ENCODE measurements at regions not wholly inside any gene's neighbourhood (a gene's known extent, or its start where the extent isn't known, plus 50 kb on each side); places are given as distances from the start of the nearest gene placed in this dataset.

- Mint-ChIP-seq H3K9me3 (peaks cover 3% of the 10 kb centered on the region), H3K27me3 (ENCODE audit: low read depth) (peaks cover 5% of the 10 kb centered on the region), H3K36me3 (ENCODE audit: low read depth) (no peaks in the 10 kb centered on the region), H3K4me1 (peaks cover 6% of the 10 kb centered on the region), H3K4me3 (no peak overlapping the region), H3K27ac (ENCODE audit: unreplicated experiment) (no peak overlapping the region)
- no peak for DNase-seq (ENCODE audit: low read depth, low spot score)
- TF ChIP-seq CTCF (conservative IDR thresholded peaks at IDR 0.05) = no peak
Measured at GRCh38 chr6:53983301-53983700, 127.9 kb upstream of the MLIP start.

- no peak for TF ChIP-seq CTCF (conservative IDR thresholded peaks at IDR 0.05)
Measured at GRCh38 chr6:53984163-53984562, 127.1 kb upstream of the MLIP start.

GRCh38 chr6:53984581-53984980 is 126.7 kb upstream of the MLIP start:
- Mint-ChIP-seq H3K4me3 (no peak overlapping the region), H3K9me3 (peaks cover 3% of the 10 kb centered on the region), H3K36me3 (ENCODE audit: low read depth) (no peaks in the 10 kb centered on the region), H3K4me1 (peaks cover 10% of the 10 kb centered on the region), H3K27ac (ENCODE audit: unreplicated experiment) (no peak overlapping the region), H3K27me3 (ENCODE audit: low read depth) (peaks cover 5% of the 10 kb centered on the region)
- no peak for DNase-seq (ENCODE audit: low read depth, low spot score)
- TF ChIP-seq CTCF (conservative IDR thresholded peaks at IDR 0.05) = no peak

More at GRCh38 chr6:53984163-53984562, 127.1 kb upstream of the MLIP start:
- H3K36me3 Mint-ChIP-seq (ENCODE audit: low read depth) = no peaks in the 10 kb centered on the region
- peaks cover 6% of the 10 kb centered on the region for H3K4me1 Mint-ChIP-seq
- no peak overlapping the region for H3K4me3 Mint-ChIP-seq
- H3K27ac Mint-ChIP-seq (ENCODE audit: unreplicated experiment) = no peak overlapping the region
- no peak for DNase-seq (ENCODE audit: low read depth, low spot score)
- peaks cover 3% of the 10 kb centered on the region for H3K9me3 Mint-ChIP-seq
- H3K27me3 Mint-ChIP-seq (ENCODE audit: low read depth) = peaks cover 5% of the 10 kb centered on the region

- Mint-ChIP-seq H3K4me1 (peaks cover 13% of the 10 kb centered on the region), H3K27ac (ENCODE audit: unreplicated experiment) (no peak overlapping the region), H3K4me3 (no peak overlapping the region), H3K9me3 (peaks cover 3% of the 10 kb centered on the region), H3K36me3 (ENCODE audit: low read depth) (no peaks in the 10 kb centered on the region), H3K27me3 (ENCODE audit: low read depth) (peaks cover 5% of the 10 kb centered on the region)
- no peak for TF ChIP-seq CTCF (conservative IDR thresholded peaks at IDR 0.05)
- no peak for DNase-seq (ENCODE audit: low read depth, low spot score)
Measured at GRCh38 chr6:53985366-53985765, 125.9 kb upstream of the MLIP start.

GRCh38 chr6:53986165-53986720 is 125.0 kb upstream of the MLIP start:
- H3K4me1 Mint-ChIP-seq = peaks cover 13% of the 10 kb centered on the region
- H3K9me3 Mint-ChIP-seq = no peaks in the 10 kb centered on the region
- DNase-seq (ENCODE audit: low read depth, low spot score) = peak; percentile 15
- TF ChIP-seq CTCF (conservative IDR thresholded peaks at IDR 0.05) = peak; percentile 89
- H3K27ac Mint-ChIP-seq (ENCODE audit: unreplicated experiment) = no peak overlapping the region
- H3K36me3 Mint-ChIP-seq (ENCODE audit: low read depth) = no peaks in the 10 kb centered on the region
- H3K27me3 Mint-ChIP-seq (ENCODE audit: low read depth) = peaks cover 5% of the 10 kb centered on the region
- H3K4me3 Mint-ChIP-seq = no peak overlapping the region
